Right forelimb (tissue), 1 donor: ENCODE measurements at regions not wholly inside any gene's neighbourhood (a gene's known extent, or its start where the extent isn't known, plus 50 kb on each side); places are given as distances from the start of the nearest gene placed in this dataset.

Experiments used
- DNase-seq: peaks from one replicate; pipeline ENCODE4 v3.0.0-alpha.2; 2018

GRCh38 chr13:34128661-34129060 is 310.7 kb downstream of the RFC3 start:
- DNase-seq = no peak

GRCh38 chr13:34129436-34129835 is 311.5 kb downstream of the RFC3 start:
- no peak for DNase-seq

GRCh38 chr13:34137200-34137599 is 319.3 kb downstream of the RFC3 start:
- DNase-seq = no peak

- no peak for DNase-seq
These were observed 321.8 kb downstream of the RFC3 start for GRCh38 chr13:34139660-34140227.

- no peak for DNase-seq
These were observed 325.7 kb downstream of the RFC3 start for GRCh38 chr13:34143637-34144036.

GRCh38 chr13:34144142-34144541 is 326.2 kb downstream of the RFC3 start:
- no peak for DNase-seq

GRCh38 chr13:34145061-34145460 is 327.1 kb downstream of the RFC3 start:
- no peak for DNase-seq

- no peak for DNase-seq
These were observed 330.4 kb downstream of the RFC3 start for GRCh38 chr13:34148359-34148758.

GRCh38 chr13:34151885-34152284 is 333.9 kb downstream of the RFC3 start:
- DNase-seq = no peak

- no peak for DNase-seq
These were observed 334.5 kb downstream of the RFC3 start for GRCh38 chr13:34152409-34152808.

GRCh38 chr13:34152996-34153395 is 335.0 kb downstream of the RFC3 start:
- no peak for DNase-seq

- no peak for DNase-seq
These were observed 335.7 kb downstream of the RFC3 start for GRCh38 chr13:34153428-34154180.

- DNase-seq = no peak
These were observed 338.1 kb downstream of the RFC3 start for GRCh38 chr13:34155931-34156607.

- DNase-seq = no peak
These were observed 339.0 kb downstream of the RFC3 start for GRCh38 chr13:34156841-34157365.

GRCh38 chr13:34159946-34160345 is 342.0 kb downstream of the RFC3 start:
- no peak for DNase-seq

GRCh38 chr13:34161931-34162543 is 344.1 kb downstream of the RFC3 start:
- no peak for DNase-seq

GRCh38 chr13:34162544-34162933 is 344.6 kb downstream of the RFC3 start:
- no peak for DNase-seq

GRCh38 chr13:34164582-34164981 is 346.6 kb downstream of the RFC3 start:
- DNase-seq = no peak

GRCh38 chr13:34165158-34165557 is 347.2 kb downstream of the RFC3 start:
- no peak for DNase-seq

GRCh38 chr13:34166406-34166805 is 348.5 kb downstream of the RFC3 start:
- DNase-seq = no peak

GRCh38 chr13:34167347-34167746 is 349.4 kb downstream of the RFC3 start:
- DNase-seq = no peak

GRCh38 chr13:34172048-34172447 is 354.1 kb downstream of the RFC3 start:
- DNase-seq = no peak

- no peak for DNase-seq
These were observed 356.8 kb downstream of the RFC3 start for GRCh38 chr13:34174671-34175145.
